H1 (cell line): ENCODE measurements at regions not wholly inside any gene's neighbourhood (a gene's known extent, or its start where the extent isn't known, plus 50 kb on each side); places are given as distances from the start of the nearest gene placed in this dataset.

Experiments
- CTCF ChIA-PET: fragments of 300-600 bp; sonication (Branson Sonifier 250); formaldehyde crosslinking; loops from one replicate; lab custom pipeline; 2021; ENCODE audit not compliant: partially characterized antibody; lab: Charles Lee
- POLR2A ChIA-PET: fragments of 300-600 bp; sonication (Branson Sonifier 250); formaldehyde crosslinking; loops from one replicate; lab custom pipeline; 2021; ENCODE audit warnings: inconsistent platforms; ENCODE audit not compliant: partially characterized antibody; lab: Charles Lee
- DNase-seq, 2 experiments: peaks; one replicate each; pipeline versions ENCODE4 v3.0.0 to v3.0.0-alpha.2; 2010 to 2022; ENCODE audit warnings: low spot score in 2 of 2, low read depth in 1 of 2, mixed read lengths in 1 of 2
- FAIRE-seq: peaks from 2 replicates; lab custom pipeline; 2011; peaks lifted over from hg19 to GRCh38; lab: Jason Lieb, UNC
- H2AFZ ChIP-seq: 2 replicates; pipeline ENCODE4 v1.8.1; 2012; ENCODE audit warnings: low read length, inconsistent platforms
- H2AK5ac ChIP-seq: 2 replicates; pipeline ENCODE4 v1.6.1; 2013; ENCODE audit warnings: low read depth, low read length
- H2BK120ac ChIP-seq: replicated peaks from 2 replicates; pipeline ENCODE3; 2013; ENCODE audit warnings: low read depth, low read length, inconsistent platforms
- H2BK12ac ChIP-seq: 2 replicates; pipeline ENCODE4 v1.6.1; 2013; ENCODE audit warnings: low read depth, low read length
- H2BK15ac ChIP-seq: 2 replicates; pipeline ENCODE4 v1.6.1; 2013; ENCODE audit warnings: low read length
- H2BK20ac ChIP-seq: 2 replicates; pipeline ENCODE4 v1.6.1; 2013; ENCODE audit warnings: low read length
- H2BK5ac ChIP-seq: 2 replicates; pipeline ENCODE4 v1.6.1; 2013; ENCODE audit warnings: low read depth, low read length
- H3K14ac ChIP-seq: 2 replicates; pipeline ENCODE4 v1.6.1; 2013; ENCODE audit warnings: inconsistent platforms; ENCODE audit not compliant: insufficient read length
- H3K18ac ChIP-seq: 2 replicates; pipeline ENCODE4 v1.6.1; 2013; ENCODE audit warnings: low read length; ENCODE audit errors: extremely low read depth
- H3K23ac ChIP-seq: 2 replicates; pipeline ENCODE4 v1.6.1; 2013; ENCODE audit warnings: inconsistent platforms; ENCODE audit not compliant: insufficient read length
- H3K23me2 ChIP-seq: 2 replicates; pipeline ENCODE4 v1.6.1; 2013; ENCODE audit warnings: low read depth, low read length
- H3K27ac ChIP-seq: 2 replicates; pipeline ENCODE4 v1.6.1; 2011; ENCODE audit warnings: low read depth, low read length, inconsistent platforms
- H3K27me3 ChIP-seq, 4 experiments: replicated peaks in 1 of 4; 1 replicate in 1 of 4; 2 replicates in 3 of 4; pipeline versions ENCODE4 v1.6.1 to v1.8.1; 2011 to 2013; ENCODE audit warnings: low read length in 3 of 4, mild to moderate bottlenecking in 3 of 4, inconsistent platforms in 2 of 4, mixed read lengths in 2 of 4, moderate library complexity in 1 of 4; ENCODE audit not compliant: control insufficient read depth in 3 of 4, insufficient read depth in 3 of 4; ENCODE audit errors: extremely low read depth in 1 of 4
- H3K36me3 ChIP-seq, 4 experiments: 2 replicates each; pipeline versions ENCODE4 v1.6.1 to v1.8.1; 2011 to 2013; ENCODE audit warnings: mild to moderate bottlenecking in 4 of 4, low read length in 3 of 4, moderate library complexity in 2 of 4, control low read depth in 1 of 4, inconsistent platforms in 1 of 4; ENCODE audit not compliant: insufficient read depth in 4 of 4, control insufficient read depth in 2 of 4
- H3K4ac ChIP-seq: replicated peaks from 2 replicates; pipeline ENCODE3; 2013; ENCODE audit warnings: low read length, low read depth, mixed read lengths, inconsistent platforms; ENCODE audit not compliant: insufficient read length
- H3K4me1 ChIP-seq, 4 experiments: replicated peaks in 1 of 4; 1 replicate in 1 of 4; 2 replicates in 3 of 4; pipeline versions ENCODE4 v1.6.1 to v1.8.1; 2011 to 2013; ENCODE audit warnings: low read length in 3 of 4, inconsistent platforms in 2 of 4, mixed read lengths in 1 of 4; ENCODE audit not compliant: insufficient read depth in 4 of 4, control insufficient read depth in 3 of 4
- H3K4me2 ChIP-seq, 2 experiments: 2 replicates each; pipeline versions ENCODE4 v1.6.1 to v1.8.1; 2011 to 2013; ENCODE audit warnings: low read depth in 2 of 2, low read length in 2 of 2, control low read depth in 1 of 2, inconsistent platforms in 1 of 2, mild to moderate bottlenecking in 1 of 2; ENCODE audit not compliant: insufficient read depth in 1 of 2
- H3K4me3 ChIP-seq, 4 experiments: fragments of 200-600, 300-600 bp in 1 of 4; sonication (generic), shearing (Covaris generic), sonication (Bioruptor Twin) in 1 of 4; 2 replicates each; pipeline versions ENCODE4 v1.5.1 to v1.8.1; 2011 to 2016; ENCODE audit warnings: low read length in 4 of 4, low read depth in 3 of 4, control low read depth in 2 of 4, inconsistent platforms in 2 of 4, mild to moderate bottlenecking in 2 of 4, mixed read lengths in 1 of 4, moderate library complexity in 1 of 4; ENCODE audit not compliant: insufficient read depth in 2 of 4; ENCODE audit errors: extremely low read depth in 1 of 4
- H3K56ac ChIP-seq: replicated peaks from 2 replicates; pipeline ENCODE3; 2013; ENCODE audit warnings: low read depth, mild to moderate bottlenecking, mixed read lengths, low read length, inconsistent platforms; ENCODE audit not compliant: insufficient read length
- H3K79me1 ChIP-seq: 2 replicates; pipeline ENCODE4 v1.6.1; 2013; ENCODE audit warnings: low read depth, low read length, control low read depth
- H3K79me2 ChIP-seq, 2 experiments: 2 replicates each; pipeline versions ENCODE4 v1.6.1 to v1.8.1; 2012 to 2013; ENCODE audit warnings: low read length in 2 of 2, mild to moderate bottlenecking in 2 of 2, inconsistent platforms in 1 of 2; ENCODE audit not compliant: insufficient read depth in 2 of 2, control insufficient read depth in 1 of 2
- H3K9ac ChIP-seq, 4 experiments: replicated peaks in 1 of 4; 1 replicate in 1 of 4; 2 replicates in 3 of 4; pipeline versions ENCODE4 v1.6.1 to v1.8.1; 2011 to 2013; ENCODE audit warnings: low read depth in 3 of 4, low read length in 3 of 4, control low read depth in 2 of 4, mild to moderate bottlenecking in 2 of 4, moderate library complexity in 2 of 4, inconsistent platforms in 1 of 4; ENCODE audit errors: extremely low read depth in 1 of 4
- H3K9me3 ChIP-seq, 2 experiments: 2 replicates each; pipeline versions ENCODE4 v1.6.1 to v1.8.1; 2012 to 2013; ENCODE audit warnings: mild to moderate bottlenecking in 2 of 2, moderate library complexity in 2 of 2, control low read depth in 1 of 2, inconsistent platforms in 1 of 2, low read depth in 1 of 2, low read length in 1 of 2, mixed read lengths in 1 of 2; ENCODE audit not compliant: insufficient read depth in 2 of 2
- H4K20me1 ChIP-seq, 2 experiments: replicated peaks in 1 of 2; 2 replicates each; pipeline versions ENCODE3 to v1.8.1; 2011 to 2013; ENCODE audit warnings: inconsistent platforms in 2 of 2, low read length in 2 of 2, mild to moderate bottlenecking in 1 of 2; ENCODE audit not compliant: insufficient read depth in 2 of 2, control insufficient read depth in 1 of 2
- H4K5ac ChIP-seq: 2 replicates; pipeline ENCODE4 v1.6.1; 2013; ENCODE audit warnings: low read length, low read depth, mixed read lengths, inconsistent platforms; ENCODE audit not compliant: insufficient read length
- H4K8ac ChIP-seq: 2 replicates; pipeline ENCODE4 v1.8.0; 2013; ENCODE audit warnings: mild to moderate bottlenecking, moderate library complexity, low read length, inconsistent platforms; ENCODE audit not compliant: insufficient read depth; ENCODE audit errors: extremely low read depth
- H4K91ac ChIP-seq: replicated peaks from 2 replicates; pipeline ENCODE3; 2013; ENCODE audit warnings: low read length, mixed read lengths, inconsistent platforms; ENCODE audit not compliant: insufficient read length
- BRCA1 ChIP-seq: IDR thresholded peaks from 2 replicates; pipeline ENCODE4 v1.6.1; 2012; ENCODE audit warnings: low read depth, low read length, improper control_type of control experiment
- CBX5 ChIP-seq: fragments of 300-800, 300-1000 bp; sonication (generic); IDR thresholded peaks from 2 replicates; pipeline ENCODE4 v1.7.1; 2016; ENCODE audit warnings: antibody characterized with exemption, low read length, low read depth
- CEBPB ChIP-seq: IDR thresholded peaks from 2 replicates; pipeline ENCODE4 v1.6.1; 2012; ENCODE audit warnings: low read depth, low read length
- CHD1 ChIP-seq: IDR thresholded peaks from 2 replicates; pipeline ENCODE4 v1.6.1; 2012; ENCODE audit warnings: low read depth, low read length, improper control_type of control experiment
- GABPA ChIP-seq: IDR thresholded peaks from 2 replicates; pipeline ENCODE4 v1.6.1; 2011; ENCODE audit warnings: mild to moderate bottlenecking, low read length, moderate library complexity, borderline replicate concordance; ENCODE audit not compliant: insufficient read depth
- GTF2F1 ChIP-seq: IDR thresholded peaks from 2 replicates; pipeline ENCODE4 v1.6.1; 2012; ENCODE audit warnings: low read depth, low read length, improper control_type of control experiment, borderline replicate concordance
- JUN ChIP-seq: IDR thresholded peaks from 2 replicates; pipeline ENCODE4 v1.6.1; 2011; ENCODE audit warnings: low read depth, mild to moderate bottlenecking, improper control_type of control experiment, low read length
- KDM4A ChIP-seq: IDR thresholded peaks from one replicate; pipeline ENCODE4 v1.7.1; 2012; ENCODE audit warnings: low read depth, mild to moderate bottlenecking, moderate library complexity, low read length, inconsistent platforms; ENCODE audit not compliant: severe bottlenecking
- MAFK ChIP-seq: IDR thresholded peaks from 2 replicates; pipeline ENCODE4 v1.6.1; 2012; ENCODE audit warnings: low read depth, mild to moderate bottlenecking, improper control_type of control experiment, low read length
- POLR2A ChIP-seq, 2 experiments: IDR thresholded peaks; 1 replicate in 1 of 2; 2 replicates in 1 of 2; pipeline ENCODE4 v1.6.1; 2011; ENCODE audit warnings: low read depth in 2 of 2, low read length in 2 of 2, mild to moderate bottlenecking in 2 of 2; ENCODE audit errors: control extremely low read depth in 1 of 2
- SUZ12 ChIP-seq: fragments of 200-600 bp; sonication (generic); IDR thresholded peaks from 2 replicates; pipeline ENCODE4 v1.6.1; 2012; ENCODE audit warnings: mild to moderate bottlenecking, inconsistent platforms, low read length, moderate library complexity, mixed read lengths
- WGBS, 2 experiments: shearing (Covaris generic) in 1 of 2; methylation state at CpG; one replicate each; pipeline versions ENCODE4 v1.1.6 to v1.1.7; 2013 to 2015; ENCODE audit warnings: low lambda C conversion rate in 2 of 2, mixed read lengths in 2 of 2, inconsistent platforms in 1 of 2, low coverage in 1 of 2, missing lambda C conversion rate in 1 of 2; ENCODE audit not compliant: insufficient replicate concordance in 2 of 2, insufficient coverage in 1 of 2, insufficient read length in 1 of 2; ENCODE audit errors: extremely low coverage in 1 of 2, missing lambda C conversion rate in 1 of 2; 5-methylcytosine and 5-hydroxymethylcytosine counted together
- TF ChIP-seq, protein P1 (sequence below): IDR thresholded peaks from 2 replicates; pipeline ENCODE4 v1.6.1; 2011; ENCODE audit warnings: low read length, improper control_type of control experiment

- H3K9ac ChIP-seq: no peak overlapping the region
- H2AK5ac ChIP-seq: no peak overlapping the region
- TF ChIP-seq GTF2F1 (no peak), GABPA (no peak), CEBPB (no peak), CBX5 (no peak), CHD1 (no peak), POLR2A (IDR thresholded peaks at IDR 0.05; ENCODE audit: control extremely low read depth in 1 of 2, low read depth in 2 of 2, low read length in 2 of 2) (no peak), SUZ12 (no peak), JUN (no peak), KDM4A (no peak), MAFK (no peak), BRCA1 (no peak)
- TF ChIP-seq, protein P1, sequence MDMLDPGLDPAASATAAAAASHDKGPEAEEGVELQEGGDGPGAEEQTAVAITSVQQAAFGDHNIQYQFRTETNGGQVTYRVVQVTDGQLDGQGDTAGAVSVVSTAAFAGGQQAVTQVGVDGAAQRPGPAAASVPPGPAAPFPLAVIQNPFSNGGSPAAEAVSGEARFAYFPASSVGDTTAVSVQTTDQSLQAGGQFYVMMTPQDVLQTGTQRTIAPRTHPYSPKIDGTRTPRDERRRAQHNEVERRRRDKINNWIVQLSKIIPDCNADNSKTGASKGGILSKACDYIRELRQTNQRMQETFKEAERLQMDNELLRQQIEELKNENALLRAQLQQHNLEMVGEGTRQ: no peak
- no peak overlapping the region for H2BK20ac ChIP-seq
- no peak overlapping the region for H4K91ac ChIP-seq
- no peak overlapping the region for H3K27ac ChIP-seq
- H3K36me3 ChIP-seq: no peaks in the 10 kb centered on the region
- H2AFZ ChIP-seq: no peak overlapping the region
- H4K8ac ChIP-seq: no peak overlapping the region
- H4K20me1 ChIP-seq: no peaks in the 10 kb centered on the region
- no peak overlapping the region for H2BK5ac ChIP-seq
- no peaks in the 10 kb centered on the region for H3K79me1 ChIP-seq
- no peak overlapping the region for H3K23ac ChIP-seq
- H3K79me2 ChIP-seq: no peaks in the 10 kb centered on the region
- CTCF ChIA-PET: no interaction called here
- no peak overlapping the region for H3K4me3 ChIP-seq
- H3K27me3 ChIP-seq: no peaks in the 10 kb centered on the region
- no peak overlapping the region for H2BK12ac ChIP-seq
- no peak overlapping the region for H2BK120ac ChIP-seq
- H2BK15ac ChIP-seq: no peak overlapping the region
- 93 to 100% methylated on average over 1 to 3 of the region's 3 CpGs for WGBS, 2 experiments
- POLR2A ChIA-PET: no interaction called here
- H4K5ac ChIP-seq: no peak overlapping the region
- H3K4me1 ChIP-seq: no peaks in the 10 kb centered on the region
- H3K56ac ChIP-seq: no peak overlapping the region
- H3K23me2 ChIP-seq: no peaks in the 10 kb centered on the region
- no peak overlapping the region for H3K4me2 ChIP-seq
- H3K18ac ChIP-seq: no peak overlapping the region
- no peak overlapping the region for H3K14ac ChIP-seq
- FAIRE-seq (no peak), DNase-seq (no peak)
- H3K9me3 ChIP-seq: no peaks in the 10 kb centered on the region
- H3K4ac ChIP-seq: no peak overlapping the region
Measured at GRCh38 chr4:177713454-177713853, 271.2 kb upstream of the AGA start.
